ENCODE measurements at regions not wholly inside any gene's neighbourhood (a gene's known extent, or its start where the extent isn't known, plus 50 kb on each side); places are given as distances from the start of the nearest gene placed in this dataset.

DNA sequence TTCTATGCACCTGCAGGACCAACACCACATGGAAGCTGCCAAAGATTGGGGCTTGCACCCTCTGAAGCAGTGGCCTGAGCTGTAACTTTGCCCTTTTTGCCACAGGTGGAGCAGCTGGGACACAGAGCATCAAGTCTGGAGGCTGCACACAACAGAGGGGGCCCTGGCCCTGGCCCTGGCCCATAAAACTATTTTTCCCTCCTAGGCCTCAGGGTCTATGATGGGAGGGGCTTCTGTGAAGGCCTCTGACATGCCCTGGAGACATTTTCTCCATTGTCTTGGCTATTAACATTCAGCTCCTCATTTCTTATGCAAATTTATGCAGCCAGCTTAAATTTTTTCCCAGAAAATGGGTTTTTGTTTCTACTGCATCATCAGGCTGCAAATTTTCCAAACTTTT lies 335.5 kb downstream of the ARPP21 start:
- H3K4me1 ChIP-seq (ENCODE audit: control insufficient read depth, extremely low read depth, insufficient read depth, low read length) = no peaks in the 10 kb centered on the region
- intact Hi-C loops (cut with micrococcal nuclease) (no loop called here), dilution Hi-C loops (cut with MboI; ENCODE audit: extremely low pct_ligation_motif_present, low sequenced_read_pairs) (no loop called here)
- H3K27me3 ChIP-seq (ENCODE audit: control insufficient read depth in 2 of 2, insufficient read depth in 2 of 2, low read length in 2 of 2) = peaks cover 0 to 7% of the 10 kb centered on the region in 2 experiments
- no peak overlapping the region for H3K9ac ChIP-seq (replicated peaks; ENCODE audit: extremely low read depth, insufficient read depth, low read length)
- H3K79me2 ChIP-seq (ENCODE audit: control insufficient read depth, insufficient read depth, low read length) = no peaks in the 10 kb centered on the region
- H4K20me1 ChIP-seq (replicated peaks; ENCODE audit: control insufficient read depth, extremely low read depth, insufficient read depth, low read length) = no peaks in the 10 kb centered on the region
- no peak for DNase-seq (ENCODE audit: low read depth, low spot score)
- ChIA-PET POLR2A (no interaction called here), CTCF (interaction anchor here (1.6 kb wide), 1 partner anchor 9 kb away, joined by 5 read pairs; no protein-coding TSS in a partner anchor)
- no peaks in the 10 kb centered on the region for H3K9me3 ChIP-seq (replicated peaks; ENCODE audit: control insufficient read depth, insufficient read depth, low read length)
- no peaks in the 10 kb centered on the region for H3K9me1 ChIP-seq (replicated peaks; ENCODE audit: control insufficient read depth, extremely low read depth, insufficient read depth, low read length)
- H3K4me3 ChIP-seq (replicated peaks in 1 of 3; ENCODE audit: insufficient read depth in 1 of 3, low read depth in 1 of 3, low read length in 3 of 3) = no peak overlapping the region
- no peak for FAIRE-seq
- BruUV-seq (replicated peaks) = no TSS peak
- no peak overlapping the region for H3K4me2 ChIP-seq (ENCODE audit: insufficient read depth, low read length)
- TF ChIP-seq, protein P1, sequence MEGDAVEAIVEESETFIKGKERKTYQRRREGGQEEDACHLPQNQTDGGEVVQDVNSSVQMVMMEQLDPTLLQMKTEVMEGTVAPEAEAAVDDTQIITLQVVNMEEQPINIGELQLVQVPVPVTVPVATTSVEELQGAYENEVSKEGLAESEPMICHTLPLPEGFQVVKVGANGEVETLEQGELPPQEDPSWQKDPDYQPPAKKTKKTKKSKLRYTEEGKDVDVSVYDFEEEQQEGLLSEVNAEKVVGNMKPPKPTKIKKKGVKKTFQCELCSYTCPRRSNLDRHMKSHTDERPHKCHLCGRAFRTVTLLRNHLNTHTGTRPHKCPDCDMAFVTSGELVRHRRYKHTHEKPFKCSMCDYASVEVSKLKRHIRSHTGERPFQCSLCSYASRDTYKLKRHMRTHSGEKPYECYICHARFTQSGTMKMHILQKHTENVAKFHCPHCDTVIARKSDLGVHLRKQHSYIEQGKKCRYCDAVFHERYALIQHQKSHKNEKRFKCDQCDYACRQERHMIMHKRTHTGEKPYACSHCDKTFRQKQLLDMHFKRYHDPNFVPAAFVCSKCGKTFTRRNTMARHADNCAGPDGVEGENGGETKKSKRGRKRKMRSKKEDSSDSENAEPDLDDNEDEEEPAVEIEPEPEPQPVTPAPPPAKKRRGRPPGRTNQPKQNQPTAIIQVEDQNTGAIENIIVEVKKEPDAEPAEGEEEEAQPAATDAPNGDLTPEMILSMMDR (IDR thresholded peaks at IDR 0.05; ENCODE audit: extremely low read depth in 1 of 2, insufficient read depth in 1 of 2, low read depth in 1 of 2, low read length in 2 of 2) = no peak
- TF ChIP-seq JUN (IDR thresholded peaks at IDR 0.05; ENCODE audit: borderline replicate concordance, insufficient read depth, insufficient read length, low read depth) (no peak), FOS (IDR thresholded peaks at IDR 0.05; ENCODE audit: borderline replicate concordance, insufficient read depth, low read length) (no peak), GATA2 (IDR thresholded peaks at IDR 0.05; ENCODE audit: insufficient read depth, insufficient read length, low read depth, low read length) (no peak)
- no peaks in the 10 kb centered on the region for H3K36me3 ChIP-seq (ENCODE audit: control insufficient read depth in 2 of 2, extremely low read depth in 1 of 2, insufficient read depth in 2 of 2, low read length in 2 of 2)
- no peak overlapping the region for H2AFZ ChIP-seq (ENCODE audit: low read depth, low read length)
- H3K27ac ChIP-seq (ENCODE audit: insufficient read depth, low read depth, low read length) = no peak overlapping the region

DNA sequence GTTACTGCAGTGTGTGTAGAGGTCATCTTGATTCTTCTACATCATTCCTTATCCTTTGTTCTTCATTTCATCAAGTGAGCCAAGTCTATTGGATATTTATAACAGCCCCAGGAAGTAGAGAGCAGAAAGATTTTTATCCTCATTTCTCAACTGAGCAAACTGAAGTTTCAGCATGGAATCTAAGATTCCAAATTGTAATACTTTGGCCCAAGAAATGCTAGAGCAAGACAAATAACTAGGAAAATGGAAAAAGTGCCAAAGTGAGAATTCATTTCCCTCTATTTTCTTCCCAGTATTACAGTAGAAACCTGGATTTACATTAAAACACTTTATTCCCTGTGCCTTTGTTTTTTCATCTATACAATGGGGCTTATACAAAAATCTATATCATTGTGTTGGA lies 346.8 kb downstream of the ARPP21 start:
- CTCF ChIA-PET = no interaction called here
- dilution Hi-C loops (cut with MboI; ENCODE audit: extremely low pct_ligation_motif_present, low sequenced_read_pairs) (no loop called here), intact Hi-C loops (cut with micrococcal nuclease) (no loop called here)
- no peak overlapping the region for H3K27ac ChIP-seq (ENCODE audit: insufficient read depth, low read depth, low read length)
- POLR2A ChIA-PET = no interaction called here
- H3K4me3 ChIP-seq (replicated peaks in 1 of 3; ENCODE audit: insufficient read depth in 1 of 3, low read depth in 1 of 3, low read length in 3 of 3) = no peak overlapping the region
- no peaks in the 10 kb centered on the region for H3K9me3 ChIP-seq (replicated peaks; ENCODE audit: control insufficient read depth, insufficient read depth, low read length)
- H4K20me1 ChIP-seq (replicated peaks; ENCODE audit: control insufficient read depth, extremely low read depth, insufficient read depth, low read length) = no peaks in the 10 kb centered on the region
- H3K27me3 ChIP-seq (ENCODE audit: control insufficient read depth in 2 of 2, insufficient read depth in 2 of 2, low read length in 2 of 2) = no peaks in the 10 kb centered on the region
- FAIRE-seq (no peak), DNase-seq (ENCODE audit: low read depth, low spot score) (no peak)
- H3K79me2 ChIP-seq (ENCODE audit: control insufficient read depth, insufficient read depth, low read length) = no peaks in the 10 kb centered on the region
- H2AFZ ChIP-seq (ENCODE audit: low read depth, low read length) = no peak overlapping the region
- no peaks in the 10 kb centered on the region for H3K4me1 ChIP-seq (ENCODE audit: control insufficient read depth, extremely low read depth, insufficient read depth, low read length)
- no peaks in the 10 kb centered on the region for H3K36me3 ChIP-seq (ENCODE audit: control insufficient read depth in 2 of 2, extremely low read depth in 1 of 2, insufficient read depth in 2 of 2, low read length in 2 of 2)
- no TSS peak for BruUV-seq (replicated peaks)
- no peak for TF ChIP-seq FOS (IDR thresholded peaks at IDR 0.05; ENCODE audit: borderline replicate concordance, insufficient read depth, low read length)
- TF ChIP-seq, protein P2, sequence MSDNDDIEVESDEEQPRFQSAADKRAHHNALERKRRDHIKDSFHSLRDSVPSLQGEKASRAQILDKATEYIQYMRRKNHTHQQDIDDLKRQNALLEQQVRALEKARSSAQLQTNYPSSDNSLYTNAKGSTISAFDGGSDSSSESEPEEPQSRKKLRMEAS (IDR thresholded peaks at IDR 0.05; ENCODE audit: insufficient read depth, insufficient read length) = no peak
- no peak for TF ChIP-seq POLR2A (IDR thresholded peaks at IDR 0.05; ENCODE audit: low read depth, low read length)
- TF ChIP-seq POLR2AphosphoS5 (IDR thresholded peaks at IDR 0.05; ENCODE audit: insufficient read depth, low read depth, low read length) = no peak
- TF ChIP-seq GATA2 (IDR thresholded peaks at IDR 0.05; ENCODE audit: insufficient read depth, insufficient read length, low read depth, low read length) = no peak
- TF ChIP-seq JUN (IDR thresholded peaks at IDR 0.05; ENCODE audit: borderline replicate concordance, insufficient read depth, insufficient read length, low read depth) = no peak
- no peak for TF ChIP-seq EZH2 (IDR thresholded peaks at IDR 0.05; ENCODE audit: borderline replicate concordance, low read depth, low read length, severe bottlenecking)
- TF ChIP-seq MYC (IDR thresholded peaks at IDR 0.05; ENCODE audit: low read depth, low read length) = no peak
- TF ChIP-seq, protein P1 (IDR thresholded peaks at IDR 0.05; ENCODE audit: extremely low read depth in 1 of 2, insufficient read depth in 1 of 2, low read depth in 1 of 2, low read length in 2 of 2) = no peak
- no peak overlapping the region for H3K4me2 ChIP-seq (ENCODE audit: insufficient read depth, low read length)
- no peaks in the 10 kb centered on the region for H3K9me1 ChIP-seq (replicated peaks; ENCODE audit: control insufficient read depth, extremely low read depth, insufficient read depth, low read length)
- H3K9ac ChIP-seq (replicated peaks; ENCODE audit: extremely low read depth, insufficient read depth, low read length) = no peak overlapping the region
